ENCODE measurements at regions not wholly inside any gene's neighbourhood (a gene's known extent, or its start where the extent isn't known, plus 50 kb on each side); places are given as distances from the start of the nearest gene placed in this dataset.

DNA sequence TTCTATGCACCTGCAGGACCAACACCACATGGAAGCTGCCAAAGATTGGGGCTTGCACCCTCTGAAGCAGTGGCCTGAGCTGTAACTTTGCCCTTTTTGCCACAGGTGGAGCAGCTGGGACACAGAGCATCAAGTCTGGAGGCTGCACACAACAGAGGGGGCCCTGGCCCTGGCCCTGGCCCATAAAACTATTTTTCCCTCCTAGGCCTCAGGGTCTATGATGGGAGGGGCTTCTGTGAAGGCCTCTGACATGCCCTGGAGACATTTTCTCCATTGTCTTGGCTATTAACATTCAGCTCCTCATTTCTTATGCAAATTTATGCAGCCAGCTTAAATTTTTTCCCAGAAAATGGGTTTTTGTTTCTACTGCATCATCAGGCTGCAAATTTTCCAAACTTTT is 335.5 kb downstream of the ARPP21 start:
- TF ChIP-seq, protein P1, sequence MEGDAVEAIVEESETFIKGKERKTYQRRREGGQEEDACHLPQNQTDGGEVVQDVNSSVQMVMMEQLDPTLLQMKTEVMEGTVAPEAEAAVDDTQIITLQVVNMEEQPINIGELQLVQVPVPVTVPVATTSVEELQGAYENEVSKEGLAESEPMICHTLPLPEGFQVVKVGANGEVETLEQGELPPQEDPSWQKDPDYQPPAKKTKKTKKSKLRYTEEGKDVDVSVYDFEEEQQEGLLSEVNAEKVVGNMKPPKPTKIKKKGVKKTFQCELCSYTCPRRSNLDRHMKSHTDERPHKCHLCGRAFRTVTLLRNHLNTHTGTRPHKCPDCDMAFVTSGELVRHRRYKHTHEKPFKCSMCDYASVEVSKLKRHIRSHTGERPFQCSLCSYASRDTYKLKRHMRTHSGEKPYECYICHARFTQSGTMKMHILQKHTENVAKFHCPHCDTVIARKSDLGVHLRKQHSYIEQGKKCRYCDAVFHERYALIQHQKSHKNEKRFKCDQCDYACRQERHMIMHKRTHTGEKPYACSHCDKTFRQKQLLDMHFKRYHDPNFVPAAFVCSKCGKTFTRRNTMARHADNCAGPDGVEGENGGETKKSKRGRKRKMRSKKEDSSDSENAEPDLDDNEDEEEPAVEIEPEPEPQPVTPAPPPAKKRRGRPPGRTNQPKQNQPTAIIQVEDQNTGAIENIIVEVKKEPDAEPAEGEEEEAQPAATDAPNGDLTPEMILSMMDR (IDR thresholded peaks at IDR 0.05): no peak
- no peak overlapping the region for H3K4me3 ChIP-seq
- intact Hi-C loops (cut with DNase I): no loop called here
- no peak overlapping the region for H3K27ac ChIP-seq
- no peaks in the 10 kb centered on the region for H3K36me3 ChIP-seq
- H3K9me3 ChIP-seq: no peaks in the 10 kb centered on the region
- no peaks in the 10 kb centered on the region for H3K27me3 ChIP-seq
- no peak for DNase-seq (ENCODE audit: low spot score in 2 of 2)
- no peaks in the 10 kb centered on the region for H3K4me1 ChIP-seq

DNA sequence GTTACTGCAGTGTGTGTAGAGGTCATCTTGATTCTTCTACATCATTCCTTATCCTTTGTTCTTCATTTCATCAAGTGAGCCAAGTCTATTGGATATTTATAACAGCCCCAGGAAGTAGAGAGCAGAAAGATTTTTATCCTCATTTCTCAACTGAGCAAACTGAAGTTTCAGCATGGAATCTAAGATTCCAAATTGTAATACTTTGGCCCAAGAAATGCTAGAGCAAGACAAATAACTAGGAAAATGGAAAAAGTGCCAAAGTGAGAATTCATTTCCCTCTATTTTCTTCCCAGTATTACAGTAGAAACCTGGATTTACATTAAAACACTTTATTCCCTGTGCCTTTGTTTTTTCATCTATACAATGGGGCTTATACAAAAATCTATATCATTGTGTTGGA is 346.8 kb downstream of the ARPP21 start:
- no peaks in the 10 kb centered on the region for H3K27me3 ChIP-seq
- H3K27ac ChIP-seq: no peak overlapping the region
- H3K9me3 ChIP-seq: no peaks in the 10 kb centered on the region
- H3K4me3 ChIP-seq: no peak overlapping the region
- no peaks in the 10 kb centered on the region for H3K36me3 ChIP-seq
- intact Hi-C loops (cut with DNase I): no loop called here
- H3K4me1 ChIP-seq: no peaks in the 10 kb centered on the region
- TF ChIP-seq, protein P1 (IDR thresholded peaks at IDR 0.05): no peak
- DNase-seq (ENCODE audit: low spot score in 2 of 2): no peak

GRCh38 chr3:35987386-35987785 is 348.1 kb downstream of the ARPP21 start:
- Histone ChIP-seq H3K27ac (no peak overlapping the region), H3K9me3 (no peaks in the 10 kb centered on the region), H3K4me3 (no peak overlapping the region), H3K27me3 (no peaks in the 10 kb centered on the region), H3K36me3 (no peaks in the 10 kb centered on the region), H3K4me1 (no peaks in the 10 kb centered on the region)
- no peak for DNase-seq (ENCODE audit: low spot score in 2 of 2)
- TF ChIP-seq, protein P1 (IDR thresholded peaks at IDR 0.05): no peak
- intact Hi-C loops (cut with DNase I): no loop called here

- TF ChIP-seq, protein P1 (IDR thresholded peaks at IDR 0.05): no peak
- no peaks in the 10 kb centered on the region for H3K9me3 ChIP-seq
Measured at GRCh38 chr3:35992041-35992440, 352.7 kb downstream of the ARPP21 start.

DNA sequence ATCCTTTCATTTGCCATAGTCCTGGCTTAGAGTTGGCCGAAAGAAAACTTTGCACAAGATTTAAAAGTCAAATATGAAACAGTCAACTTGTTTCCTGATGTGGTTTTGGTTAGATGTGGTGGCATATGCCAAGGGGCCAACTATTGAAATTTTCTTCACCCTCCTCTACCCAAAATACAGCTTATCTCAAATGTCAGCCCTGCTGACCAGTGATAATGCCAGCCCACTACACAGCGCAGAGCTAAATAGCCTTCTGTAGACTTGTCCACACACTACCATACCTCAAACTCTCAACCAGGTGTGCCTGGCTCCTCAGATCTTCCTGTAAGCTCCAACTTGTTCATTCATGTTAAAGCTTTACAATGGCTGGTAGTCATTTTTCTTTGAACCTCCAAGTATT is 368.5 kb upstream of the STAC start:
- TF ChIP-seq, protein P1 (IDR thresholded peaks at IDR 0.05): no peak
- Histone ChIP-seq H3K9me3 (peaks cover 0 to 4% of the 10 kb centered on the region in 2 donors), H3K4me1 (no peaks in the 10 kb centered on the region), H3K4me3 (no peak overlapping the region), H3K27me3 (no peaks in the 10 kb centered on the region), H3K27ac (no peak overlapping the region), H3K36me3 (no peaks in the 10 kb centered on the region)
- no peak for DNase-seq (ENCODE audit: low spot score in 2 of 2)
- intact Hi-C loops (cut with DNase I): no loop called here

More at GRCh38 chr3:35992041-35992440, 352.7 kb downstream of the ARPP21 start:
- no peak for DNase-seq (ENCODE audit: low spot score in 2 of 2)
- Histone ChIP-seq H3K27me3 (no peaks in the 10 kb centered on the region), H3K4me1 (no peaks in the 10 kb centered on the region), H3K4me3 (no peak overlapping the region), H3K27ac (no peak overlapping the region), H3K36me3 (no peaks in the 10 kb centered on the region)
- intact Hi-C loops (cut with DNase I): no loop called here

GRCh38 chr3:36013425-36013824 is 366.9 kb upstream of the STAC start:
- Histone ChIP-seq H3K4me3 (no peak overlapping the region), H3K27ac (no peak overlapping the region), H3K4me1 (no peaks in the 10 kb centered on the region), H3K27me3 (no peaks in the 10 kb centered on the region), H3K36me3 (no peaks in the 10 kb centered on the region), H3K9me3 (peaks cover 0 to under 1% of the 10 kb centered on the region in 2 donors)
- DNase-seq (ENCODE audit: low spot score in 2 of 2): no peak
- TF ChIP-seq, protein P1 (IDR thresholded peaks at IDR 0.05): no peak
- intact Hi-C loops (cut with DNase I): no loop called here
